ENCODE measurements at regions not wholly inside any gene's neighbourhood (a gene's known extent, or its start where the extent isn't known, plus 50 kb on each side); places are given as distances from the start of the nearest gene placed in this dataset.

- TF ChIP-seq ZNF274 (IDR thresholded peaks at IDR 0.05; ENCODE audit: low read depth, low read length): no peak
- TF ChIP-seq YY1 (IDR thresholded peaks at IDR 0.05; ENCODE audit: insufficient read depth, insufficient read length): no peak
- no peak for TF ChIP-seq SUZ12 (IDR thresholded peaks at IDR 0.05; ENCODE audit: extremely low read depth, insufficient read depth, insufficient read length)
These were observed 467.7 kb upstream of the ACO1 start for GRCh38 chr9:31916591-31917241.

Measured in NT2/D1 (cell line).